MV-4-11 (cell line): ENCODE measurements at regions not wholly inside any gene's neighbourhood (a gene's known extent, or its start where the extent isn't known, plus 50 kb on each side); places are given as distances from the start of the nearest gene placed in this dataset.

Source experiments
- DNase-seq: peaks from one replicate; lab custom pipeline; 2025; lab: John Stamatoyannopoulos, UW

DNA sequence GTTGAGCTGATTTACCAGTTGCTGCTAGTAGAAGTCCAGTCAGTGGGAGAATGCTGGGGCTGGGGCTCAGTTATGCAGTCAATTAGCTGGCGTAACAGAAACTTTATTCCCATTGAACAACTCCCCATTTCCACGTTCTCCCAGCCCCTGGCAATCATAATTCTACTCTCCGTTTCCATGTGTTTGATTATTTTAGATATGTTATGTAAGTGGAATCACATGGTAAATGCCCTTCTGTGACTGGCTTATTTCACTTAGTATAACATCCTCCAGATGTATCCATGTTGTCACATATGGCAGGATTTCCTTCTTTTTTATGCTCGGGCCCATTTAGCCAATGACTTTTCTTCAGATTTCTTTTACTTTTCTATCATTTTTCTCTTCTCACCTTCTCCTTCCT, 61.1 kb upstream of the EXOC4 start:
- DNase-seq, result no peak

DNA sequence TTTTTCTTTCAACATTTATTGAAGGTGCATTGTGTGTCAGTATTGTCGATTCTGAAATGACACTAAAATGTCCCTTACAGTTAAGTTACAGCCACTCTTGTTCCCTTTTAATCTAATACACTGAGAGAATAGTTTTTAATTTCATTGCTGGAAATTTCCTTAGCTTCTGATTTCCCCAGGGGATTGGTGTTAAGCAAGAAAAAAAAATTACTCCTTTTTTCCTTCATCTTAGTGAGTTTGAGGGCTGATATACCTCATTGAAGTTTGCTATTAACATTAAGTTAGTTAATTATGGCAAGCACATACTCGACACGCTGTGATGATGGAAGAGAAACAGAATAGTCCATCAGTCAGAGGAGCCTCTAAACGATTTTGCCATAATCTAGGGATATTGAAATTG, 57.0 kb upstream of the EXOC4 start:
- DNase-seq, result no peak

- no peak for DNase-seq
These were observed 55.8 kb upstream of the EXOC4 start for GRCh38 chr7:133196856-133197612.

- no peak for DNase-seq
These were observed 54.8 kb upstream of the EXOC4 start for GRCh38 chr7:133197972-133198544.

DNA sequence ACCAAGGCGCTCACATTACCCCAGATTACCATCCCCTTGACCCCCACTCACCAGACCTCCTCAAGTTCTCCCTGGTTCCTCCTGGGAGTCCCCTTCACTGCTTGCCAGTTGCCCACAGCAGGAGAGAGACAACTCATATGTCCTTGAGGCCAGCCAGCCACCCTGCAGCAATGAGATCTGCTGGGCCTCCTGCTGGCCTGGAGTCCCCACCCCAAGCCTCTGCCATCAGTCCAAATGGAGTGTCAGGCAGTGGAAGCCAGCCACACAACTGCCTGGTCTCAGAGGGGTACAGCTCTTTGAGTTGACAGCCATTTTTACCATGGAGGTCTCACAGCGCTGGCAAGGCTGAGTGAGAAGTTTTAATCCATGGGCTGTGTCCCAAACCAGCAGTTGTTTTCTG, 53.0 kb upstream of the EXOC4 start:
- no peak for DNase-seq

- no peak for DNase-seq
These were observed 51.4 kb upstream of the EXOC4 start for GRCh38 chr7:133201470-133201869.

DNA sequence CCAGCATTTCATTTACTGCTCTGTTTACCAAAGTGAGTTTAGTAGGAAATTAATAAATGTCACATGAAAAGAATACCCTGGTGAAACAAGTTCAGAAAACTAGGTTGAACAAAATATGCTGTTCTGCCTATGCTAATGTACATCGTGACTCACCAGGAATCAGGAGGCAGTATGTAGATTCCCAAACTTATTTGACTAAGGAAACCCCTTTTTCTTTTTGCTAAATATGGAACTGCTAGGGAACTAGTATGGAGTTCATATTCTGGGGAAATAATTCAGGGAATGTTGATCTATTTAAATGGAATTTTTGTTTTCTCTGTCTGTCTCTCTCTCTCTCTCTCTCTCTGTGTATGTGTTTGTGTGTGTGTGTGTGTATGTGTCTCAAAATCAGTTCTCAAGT, 49.9 kb upstream of the EXOC4 start:
- no peak for DNase-seq
